Choroid plexus epithelial cell (primary cell): ENCODE measurements at regions not wholly inside any gene's neighbourhood (a gene's known extent, or its start where the extent isn't known, plus 50 kb on each side); places are given as distances from the start of the nearest gene placed in this dataset.

Experiments
- DNase-seq: peaks from one replicate; pipeline ENCODE4 v3.0.0-alpha.2; 2010; ENCODE audit warnings: low read depth
- H3K4me3 ChIP-seq: 2 replicates; pipeline ENCODE4 v1.5.1; 2011; ENCODE audit warnings: low read depth, mild to moderate bottlenecking, control low read depth, low read length, moderate library complexity
- TF ChIP-seq, protein P1 (sequence below): conservative IDR thresholded peaks from 2 replicates; pipeline ENCODE4 v1.5.1; 2011; ENCODE audit warnings: low read depth, mild to moderate bottlenecking, control low read depth, inconsistent platforms, low read length, moderate library complexity

DNA sequence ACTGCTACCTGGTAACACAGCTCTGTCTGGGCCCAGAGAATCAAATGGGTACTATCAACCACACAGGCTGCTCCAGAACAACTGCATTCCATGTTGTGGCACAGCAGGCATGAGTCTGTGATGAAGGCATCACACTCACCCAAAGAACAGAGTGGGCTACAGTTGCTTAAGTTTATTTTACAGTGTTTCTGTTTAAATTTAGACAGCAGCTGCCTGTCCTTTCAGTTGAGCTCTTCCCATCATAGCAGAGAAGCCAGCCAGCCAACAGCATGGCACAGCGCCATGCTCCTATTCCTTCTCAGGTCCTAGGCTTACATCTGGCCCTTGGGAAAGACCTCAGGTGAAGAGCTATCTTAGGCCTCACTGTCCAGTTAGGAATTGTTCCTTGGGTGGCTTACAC is 147.0 kb upstream of the FRMD6 start:
- TF ChIP-seq, protein P1, sequence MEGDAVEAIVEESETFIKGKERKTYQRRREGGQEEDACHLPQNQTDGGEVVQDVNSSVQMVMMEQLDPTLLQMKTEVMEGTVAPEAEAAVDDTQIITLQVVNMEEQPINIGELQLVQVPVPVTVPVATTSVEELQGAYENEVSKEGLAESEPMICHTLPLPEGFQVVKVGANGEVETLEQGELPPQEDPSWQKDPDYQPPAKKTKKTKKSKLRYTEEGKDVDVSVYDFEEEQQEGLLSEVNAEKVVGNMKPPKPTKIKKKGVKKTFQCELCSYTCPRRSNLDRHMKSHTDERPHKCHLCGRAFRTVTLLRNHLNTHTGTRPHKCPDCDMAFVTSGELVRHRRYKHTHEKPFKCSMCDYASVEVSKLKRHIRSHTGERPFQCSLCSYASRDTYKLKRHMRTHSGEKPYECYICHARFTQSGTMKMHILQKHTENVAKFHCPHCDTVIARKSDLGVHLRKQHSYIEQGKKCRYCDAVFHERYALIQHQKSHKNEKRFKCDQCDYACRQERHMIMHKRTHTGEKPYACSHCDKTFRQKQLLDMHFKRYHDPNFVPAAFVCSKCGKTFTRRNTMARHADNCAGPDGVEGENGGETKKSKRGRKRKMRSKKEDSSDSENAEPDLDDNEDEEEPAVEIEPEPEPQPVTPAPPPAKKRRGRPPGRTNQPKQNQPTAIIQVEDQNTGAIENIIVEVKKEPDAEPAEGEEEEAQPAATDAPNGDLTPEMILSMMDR: no peak
- DNase-seq: no peak
- no peak overlapping the region for H3K4me3 ChIP-seq

DNA sequence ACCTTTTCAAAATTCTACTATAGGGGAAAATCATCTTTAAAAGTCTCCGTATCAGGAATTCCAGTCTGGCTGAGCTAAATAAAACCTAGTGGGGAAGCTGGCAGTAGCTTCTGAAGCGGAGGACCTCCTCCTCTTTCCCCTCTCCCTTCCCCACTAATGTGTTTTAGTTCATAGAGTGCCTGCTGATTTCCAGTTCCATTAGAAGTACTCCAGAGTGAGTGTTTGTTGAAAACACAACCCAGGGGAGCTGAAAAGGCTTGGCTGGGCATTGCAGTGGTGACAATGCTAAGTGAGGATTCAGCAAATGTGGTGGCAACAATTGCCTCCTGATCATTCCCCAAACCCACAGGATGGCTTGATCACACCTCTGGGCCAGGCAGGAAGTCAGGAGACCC is 144.2 kb upstream of the FRMD6 start:
- no peak overlapping the region for H3K4me3 ChIP-seq
- TF ChIP-seq, protein P1: no peak
- DNase-seq: peak; percentile 23

DNA sequence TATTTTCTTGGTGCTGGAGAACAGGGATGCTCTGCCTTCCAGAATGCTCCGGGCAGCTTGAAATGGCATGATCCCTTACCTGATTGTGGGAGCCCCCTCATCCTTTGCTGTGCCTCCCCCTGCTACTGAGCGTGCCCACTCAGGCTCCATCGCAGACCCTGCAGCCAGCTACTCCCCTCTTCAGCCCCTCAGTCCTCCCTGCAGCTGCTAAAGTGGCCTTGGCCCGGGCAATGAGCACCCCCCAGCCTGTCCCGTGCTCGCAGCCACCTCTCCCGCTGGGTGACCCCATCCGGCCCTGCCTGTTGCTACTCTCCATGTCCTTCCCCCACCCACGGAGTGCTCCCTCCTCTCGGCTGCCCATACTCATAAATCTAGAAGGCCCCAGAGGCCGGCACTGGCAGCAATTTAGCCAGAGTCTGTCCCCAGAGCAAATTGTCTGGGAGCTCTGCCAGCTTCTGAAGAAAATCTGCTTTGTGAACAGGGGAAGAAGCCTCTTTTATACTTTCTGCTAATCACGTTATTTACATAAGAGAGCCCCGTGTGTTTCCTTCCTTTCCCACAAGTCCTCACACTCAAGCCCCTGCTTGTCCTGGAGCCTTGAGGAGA is 143.7 kb upstream of the FRMD6 start:
- no peak overlapping the region for H3K4me3 ChIP-seq
- peak; percentile 64 for DNase-seq
- TF ChIP-seq, protein P1: no peak

DNA sequence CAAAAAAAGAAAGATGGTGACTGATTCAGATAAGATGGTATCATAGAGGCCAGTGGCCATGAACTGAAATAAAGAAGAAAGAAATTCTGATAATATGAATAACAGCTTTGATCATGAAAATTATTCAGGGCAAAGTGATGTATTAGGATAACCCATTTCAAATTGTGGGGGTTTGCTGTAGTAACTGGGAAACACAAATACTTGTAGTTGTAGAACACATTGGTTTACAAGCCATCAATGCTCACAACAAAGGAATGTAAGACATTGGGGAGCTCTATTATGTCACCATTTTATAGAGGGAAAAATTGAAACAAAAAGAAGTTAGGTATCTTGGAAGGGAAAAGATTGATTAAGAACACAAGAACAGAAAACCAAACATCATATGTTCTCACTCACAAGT is 140.4 kb upstream of the FRMD6 start:
- no peak overlapping the region for H3K4me3 ChIP-seq
- DNase-seq: no peak
- TF ChIP-seq, protein P1: no peak

DNA sequence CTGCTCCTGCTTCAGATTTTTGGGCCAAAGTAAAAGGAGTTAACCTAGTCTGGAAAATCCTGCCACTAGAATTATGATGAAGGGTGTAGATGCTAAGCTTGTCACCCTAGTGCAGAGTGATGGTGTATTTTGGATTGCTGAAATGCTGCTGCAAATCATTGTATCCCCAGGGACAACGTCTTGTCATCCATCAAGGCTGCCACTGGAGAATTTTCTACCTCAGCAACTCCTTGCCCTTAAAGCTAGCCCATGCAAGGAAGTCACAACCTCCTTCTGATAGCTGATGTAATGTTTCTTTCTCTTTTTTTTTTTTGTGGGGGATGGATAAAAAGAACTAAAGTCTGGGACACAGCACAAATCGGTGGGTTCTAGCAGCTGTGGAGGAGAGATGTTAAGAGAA is 139.4 kb upstream of the FRMD6 start:
- TF ChIP-seq, protein P1: no peak
- H3K4me3 ChIP-seq: no peak overlapping the region
- DNase-seq: no peak

DNA sequence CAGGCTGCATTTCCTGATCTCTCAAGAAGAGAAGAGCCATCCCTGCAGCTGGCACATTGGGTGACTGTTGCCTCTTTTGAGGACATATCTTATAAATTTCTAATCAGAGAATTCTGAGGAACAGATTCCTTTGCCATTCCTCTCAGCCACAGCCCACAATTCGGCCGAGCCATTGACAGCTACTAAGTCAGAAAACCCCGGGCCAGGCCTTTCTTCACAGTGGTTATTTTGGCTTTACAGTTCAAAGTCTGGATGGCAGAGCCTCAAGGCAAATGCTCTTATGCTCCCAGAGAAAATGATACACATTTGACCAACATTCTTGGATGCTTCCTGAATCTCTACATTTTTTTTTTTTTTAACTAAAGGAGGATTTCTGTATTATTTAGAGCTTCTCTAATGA is 138.4 kb upstream of the FRMD6 start:
- TF ChIP-seq, protein P1: no peak
- no peak overlapping the region for H3K4me3 ChIP-seq
- DNase-seq: no peak

DNA sequence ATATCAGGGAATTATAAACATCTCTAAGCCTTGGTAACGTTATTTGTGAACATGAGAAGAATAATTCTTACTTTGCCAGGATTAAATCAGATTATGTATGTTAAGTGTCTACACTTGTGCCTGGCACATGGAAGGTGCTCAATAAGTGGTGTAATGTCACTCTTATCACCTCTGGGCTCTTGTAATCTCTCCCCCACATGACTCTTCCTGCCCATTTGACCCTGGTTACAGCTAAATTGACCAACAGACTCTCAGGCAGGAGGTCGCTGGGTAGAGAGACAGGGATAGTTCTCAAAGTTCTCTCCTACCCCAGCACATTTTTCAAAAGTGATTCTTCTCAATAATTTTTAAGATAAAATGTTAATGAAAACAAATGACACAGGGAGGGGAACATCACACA is 137.8 kb upstream of the FRMD6 start:
- no peak overlapping the region for H3K4me3 ChIP-seq
- DNase-seq: no peak
- TF ChIP-seq, protein P1: no peak
